ENCODE measurements at regions not wholly inside any gene's neighbourhood (a gene's known extent, or its start where the extent isn't known, plus 50 kb on each side); places are given as distances from the start of the nearest gene placed in this dataset.

DNA sequence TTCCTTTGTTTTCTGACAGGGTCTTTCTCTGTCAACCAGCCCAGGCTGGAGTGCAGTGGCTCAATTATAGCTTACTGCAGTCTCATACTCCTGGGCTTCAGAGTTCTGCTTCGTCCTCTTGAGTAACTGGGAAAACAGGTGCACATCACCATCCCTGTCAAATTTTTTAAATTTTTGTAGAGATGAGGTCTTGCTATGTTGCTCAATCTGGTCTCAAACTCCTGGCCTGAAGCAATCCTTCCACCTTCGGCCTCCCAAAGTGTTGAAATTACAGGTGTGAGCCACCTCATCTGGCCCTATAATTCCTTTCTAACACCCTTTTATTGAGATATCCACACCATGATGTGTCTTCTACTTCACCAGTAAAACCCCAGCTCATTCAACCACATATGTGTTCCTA lies 341.6 kb upstream of the PCSK5 start:
- Histone ChIP-seq H2AFZ (ENCODE audit: low read depth, low read length) (no peak overlapping the region), H3K36me3 (ENCODE audit: control insufficient read depth in 2 of 2, extremely low read depth in 1 of 2, insufficient read depth in 2 of 2, low read length in 2 of 2) (no peaks in the 10 kb centered on the region), H3K79me2 (ENCODE audit: control insufficient read depth, insufficient read depth, low read length) (no peaks in the 10 kb centered on the region), H3K4me2 (ENCODE audit: insufficient read depth, low read length) (no peak overlapping the region), H3K4me3 (replicated peaks in 1 of 3; ENCODE audit: insufficient read depth in 1 of 3, low read depth in 1 of 3, low read length in 3 of 3) (no peak overlapping the region), H3K9me3 (replicated peaks; ENCODE audit: control insufficient read depth, insufficient read depth, low read length) (peaks cover 1% of the 10 kb centered on the region), H3K27me3 (ENCODE audit: control insufficient read depth in 2 of 2, insufficient read depth in 2 of 2, low read length in 2 of 2) (no peaks in the 10 kb centered on the region), H3K27ac (ENCODE audit: insufficient read depth, low read depth, low read length) (no peak overlapping the region), H3K9me1 (replicated peaks; ENCODE audit: control insufficient read depth, extremely low read depth, insufficient read depth, low read length) (no peaks in the 10 kb centered on the region), H3K9ac (replicated peaks; ENCODE audit: extremely low read depth, insufficient read depth, low read length) (no peak overlapping the region), H3K4me1 (ENCODE audit: control insufficient read depth, extremely low read depth, insufficient read depth, low read length) (no peaks in the 10 kb centered on the region), H4K20me1 (replicated peaks; ENCODE audit: control insufficient read depth, extremely low read depth, insufficient read depth, low read length) (no peaks in the 10 kb centered on the region)
- DNase-seq (ENCODE audit: low read depth, low spot score) (no peak), FAIRE-seq (no peak)
- dilution Hi-C loops (cut with MboI; ENCODE audit: extremely low pct_ligation_motif_present, low sequenced_read_pairs) (no loop called here), intact Hi-C loops (cut with micrococcal nuclease) (no loop called here)
- no TSS peak for BruUV-seq (replicated peaks)
- TF ChIP-seq, protein P1, sequence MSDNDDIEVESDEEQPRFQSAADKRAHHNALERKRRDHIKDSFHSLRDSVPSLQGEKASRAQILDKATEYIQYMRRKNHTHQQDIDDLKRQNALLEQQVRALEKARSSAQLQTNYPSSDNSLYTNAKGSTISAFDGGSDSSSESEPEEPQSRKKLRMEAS (IDR thresholded peaks at IDR 0.05; ENCODE audit: insufficient read depth, insufficient read length) = no peak
- TF ChIP-seq, protein P2, sequence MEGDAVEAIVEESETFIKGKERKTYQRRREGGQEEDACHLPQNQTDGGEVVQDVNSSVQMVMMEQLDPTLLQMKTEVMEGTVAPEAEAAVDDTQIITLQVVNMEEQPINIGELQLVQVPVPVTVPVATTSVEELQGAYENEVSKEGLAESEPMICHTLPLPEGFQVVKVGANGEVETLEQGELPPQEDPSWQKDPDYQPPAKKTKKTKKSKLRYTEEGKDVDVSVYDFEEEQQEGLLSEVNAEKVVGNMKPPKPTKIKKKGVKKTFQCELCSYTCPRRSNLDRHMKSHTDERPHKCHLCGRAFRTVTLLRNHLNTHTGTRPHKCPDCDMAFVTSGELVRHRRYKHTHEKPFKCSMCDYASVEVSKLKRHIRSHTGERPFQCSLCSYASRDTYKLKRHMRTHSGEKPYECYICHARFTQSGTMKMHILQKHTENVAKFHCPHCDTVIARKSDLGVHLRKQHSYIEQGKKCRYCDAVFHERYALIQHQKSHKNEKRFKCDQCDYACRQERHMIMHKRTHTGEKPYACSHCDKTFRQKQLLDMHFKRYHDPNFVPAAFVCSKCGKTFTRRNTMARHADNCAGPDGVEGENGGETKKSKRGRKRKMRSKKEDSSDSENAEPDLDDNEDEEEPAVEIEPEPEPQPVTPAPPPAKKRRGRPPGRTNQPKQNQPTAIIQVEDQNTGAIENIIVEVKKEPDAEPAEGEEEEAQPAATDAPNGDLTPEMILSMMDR (IDR thresholded peaks at IDR 0.05; ENCODE audit: extremely low read depth in 1 of 2, insufficient read depth in 1 of 2, low read depth in 1 of 2, low read length in 2 of 2) = no peak
- TF ChIP-seq POLR2AphosphoS5 (IDR thresholded peaks at IDR 0.05; ENCODE audit: insufficient read depth, low read depth, low read length) (no peak), POLR2A (IDR thresholded peaks at IDR 0.05; ENCODE audit: low read depth, low read length) (no peak), MYC (IDR thresholded peaks at IDR 0.05; ENCODE audit: low read depth, low read length) (no peak), EZH2 (IDR thresholded peaks at IDR 0.05; ENCODE audit: borderline replicate concordance, low read depth, low read length, severe bottlenecking) (no peak), JUN (IDR thresholded peaks at IDR 0.05; ENCODE audit: borderline replicate concordance, insufficient read depth, insufficient read length, low read depth) (no peak), GATA2 (IDR thresholded peaks at IDR 0.05; ENCODE audit: insufficient read depth, insufficient read length, low read depth, low read length) (no peak), FOS (IDR thresholded peaks at IDR 0.05; ENCODE audit: borderline replicate concordance, insufficient read depth, low read length) (no peak)
- CTCF ChIA-PET = interaction anchor here (0.7 kb wide), 1 partner anchor 11 kb away, joined by 3 read pairs; no protein-coding TSS in a partner anchor
- POLR2A ChIA-PET = no interaction called here
